Activated naive CD8-positive, alpha-beta T cell treated with anti-CD3 and anti-CD28 coated beads, Interleukin-2, amount 10 ng/mL, durations not matched to agents 7 days and 5 days (primary cell): ENCODE measurements at regions not wholly inside any gene's neighbourhood (a gene's known extent, or its start where the extent isn't known, plus 50 kb on each side); places are given as distances from the start of the nearest gene placed in this dataset.

Source experiments
- ATAC-seq: fragments of 150-1000 bp; cut with Tn5 transposase; one replicate; pipeline ENCODE4 v1.10.0; 2021; ENCODE audit warnings: low read depth, moderate library complexity
- POLR2A ChIA-PET: fragments of 350-600 bp; sonication (Branson Sonifier 250); formaldehyde crosslinking; loops from one replicate; lab custom pipeline; 2021; ENCODE audit warnings: antibody characterized with exemption; lab: Charles Lee
- DNase-seq: peaks from one replicate; pipeline ENCODE4 v3.0.0; 2021
- H3K27ac Mint-ChIP-seq: one replicate; pipeline ENCODE4 v1.8.0; 2022; ENCODE audit warnings: mild to moderate bottlenecking, mixed read lengths
- H3K27me3 Mint-ChIP-seq: one replicate; pipeline ENCODE4 v1.8.0; 2022; ENCODE audit warnings: mild to moderate bottlenecking, moderate library complexity, mixed read lengths
- H3K36me3 Mint-ChIP-seq: one replicate; pipeline ENCODE4 v1.8.0; 2021; ENCODE audit warnings: mild to moderate bottlenecking, mixed read lengths
- H3K4me1 Mint-ChIP-seq: one replicate; pipeline ENCODE4 v1.8.0; 2021; ENCODE audit warnings: mixed read lengths
- H3K4me3 Mint-ChIP-seq: one replicate; pipeline ENCODE4 v1.8.0; 2022; ENCODE audit warnings: mild to moderate bottlenecking, moderate library complexity, mixed read lengths
- H3K9me3 Mint-ChIP-seq: one replicate; pipeline ENCODE4 v1.8.0; 2021; ENCODE audit warnings: mixed read lengths

GRCh38 chr1:115183158-115183557, 93.9 kb upstream of the TSPAN2 start:
- Mint-ChIP-seq H3K9me3 (no peaks in the 10 kb centered on the region), H3K4me1 (peaks cover 4% of the 10 kb centered on the region), H3K27me3 (no peaks in the 10 kb centered on the region), H3K36me3 (no peaks in the 10 kb centered on the region), H3K27ac (no peak overlapping the region), H3K4me3 (no peak overlapping the region)
- ATAC-seq (no peak), DNase-seq (no peak)
- POLR2A ChIA-PET, result no interaction called here

- no peak for ATAC-seq
- POLR2A ChIA-PET, result no interaction called here
- H3K4me3 Mint-ChIP-seq, result no peak overlapping the region
- H3K36me3 Mint-ChIP-seq, result no peaks in the 10 kb centered on the region
- H3K27ac Mint-ChIP-seq, result no peak overlapping the region
- no peak for DNase-seq
- no peaks in the 10 kb centered on the region for H3K27me3 Mint-ChIP-seq
- H3K9me3 Mint-ChIP-seq, result no peaks in the 10 kb centered on the region
- H3K4me1 Mint-ChIP-seq, result peaks cover 4% of the 10 kb centered on the region
Observed at GRCh38 chr1:115182012-115182715, 92.9 kb upstream of the TSPAN2 start.

GRCh38 chr1:115181231-115181630, 91.9 kb upstream of the TSPAN2 start:
- ATAC-seq (no peak), DNase-seq (no peak)
- POLR2A ChIA-PET, result no interaction called here
- Mint-ChIP-seq H3K9me3 (no peaks in the 10 kb centered on the region), H3K4me3 (no peak overlapping the region), H3K36me3 (no peaks in the 10 kb centered on the region), H3K27ac (no peak overlapping the region), H3K27me3 (no peaks in the 10 kb centered on the region), H3K4me1 (peaks cover 4% of the 10 kb centered on the region)

GRCh38 chr1:115179397-115180079, 90.2 kb upstream of the TSPAN2 start:
- H3K4me1 Mint-ChIP-seq, result no peaks in the 10 kb centered on the region
- POLR2A ChIA-PET, result no interaction called here
- DNase-seq, result no peak
- H3K36me3 Mint-ChIP-seq, result no peaks in the 10 kb centered on the region
- H3K4me3 Mint-ChIP-seq, result no peak overlapping the region
- H3K27me3 Mint-ChIP-seq, result no peaks in the 10 kb centered on the region
- H3K9me3 Mint-ChIP-seq, result no peaks in the 10 kb centered on the region
- H3K27ac Mint-ChIP-seq, result no peak overlapping the region
- no peak for ATAC-seq

- DNase-seq (no peak), ATAC-seq (no peak)
- Mint-ChIP-seq H3K36me3 (no peaks in the 10 kb centered on the region), H3K4me1 (no peaks in the 10 kb centered on the region), H3K4me3 (no peak overlapping the region), H3K27me3 (peaks cover 5% of the 10 kb centered on the region), H3K9me3 (no peaks in the 10 kb centered on the region), H3K27ac (no peak overlapping the region)
- POLR2A ChIA-PET, result no interaction called here
Observed at GRCh38 chr1:115176189-115176588, 86.9 kb upstream of the TSPAN2 start.

- H3K9me3 Mint-ChIP-seq, result no peaks in the 10 kb centered on the region
- POLR2A ChIA-PET, result no interaction called here
- ATAC-seq (no peak), DNase-seq (no peak)
- H3K27me3 Mint-ChIP-seq, result peaks cover 9% of the 10 kb centered on the region
- no peak overlapping the region for H3K4me3 Mint-ChIP-seq
- no peak overlapping the region for H3K27ac Mint-ChIP-seq
- no peaks in the 10 kb centered on the region for H3K4me1 Mint-ChIP-seq
- no peaks in the 10 kb centered on the region for H3K36me3 Mint-ChIP-seq
Observed at GRCh38 chr1:115175596-115175995, 86.3 kb upstream of the TSPAN2 start.

- no peak overlapping the region for H3K27ac Mint-ChIP-seq
- POLR2A ChIA-PET, result no interaction called here
- peaks cover 15% of the 10 kb centered on the region for H3K27me3 Mint-ChIP-seq
- no peaks in the 10 kb centered on the region for H3K9me3 Mint-ChIP-seq
- DNase-seq (no peak), ATAC-seq (no peak)
- no peaks in the 10 kb centered on the region for H3K36me3 Mint-ChIP-seq
- no peaks in the 10 kb centered on the region for H3K4me1 Mint-ChIP-seq
- H3K4me3 Mint-ChIP-seq, result no peak overlapping the region
Observed at GRCh38 chr1:115173151-115173550, 83.8 kb upstream of the TSPAN2 start.

- Mint-ChIP-seq H3K9me3 (no peaks in the 10 kb centered on the region), H3K36me3 (no peaks in the 10 kb centered on the region), H3K27ac (no peak overlapping the region), H3K4me3 (no peak overlapping the region), H3K27me3 (peaks cover 15% of the 10 kb centered on the region), H3K4me1 (no peaks in the 10 kb centered on the region)
- ATAC-seq (no peak), DNase-seq (no peak)
- POLR2A ChIA-PET, result no interaction called here
Observed at GRCh38 chr1:115172270-115172669, 83.0 kb upstream of the TSPAN2 start.

GRCh38 chr1:115170961-115171392, 81.7 kb upstream of the TSPAN2 start:
- no peak for DNase-seq
- H3K4me1 Mint-ChIP-seq, result peaks cover 1% of the 10 kb centered on the region
- ATAC-seq, result no peak
- H3K9me3 Mint-ChIP-seq, result no peaks in the 10 kb centered on the region
- no peak overlapping the region for H3K4me3 Mint-ChIP-seq
- POLR2A ChIA-PET, result no interaction called here
- H3K27ac Mint-ChIP-seq, result no peak overlapping the region
- H3K27me3 Mint-ChIP-seq, result peaks cover 17% of the 10 kb centered on the region
- H3K36me3 Mint-ChIP-seq, result peaks cover 1% of the 10 kb centered on the region

- Mint-ChIP-seq H3K36me3 (peaks cover 1% of the 10 kb centered on the region), H3K4me3 (no peak overlapping the region), H3K27me3 (peaks cover 17% of the 10 kb centered on the region), H3K4me1 (peaks cover 1% of the 10 kb centered on the region), H3K9me3 (no peaks in the 10 kb centered on the region), H3K27ac (no peak overlapping the region)
- DNase-seq, result no peak
- POLR2A ChIA-PET, result no interaction called here
- no peak for ATAC-seq
Observed at GRCh38 chr1:115170377-115170776, 81.1 kb upstream of the TSPAN2 start.

GRCh38 chr1:115168026-115168425, 78.7 kb upstream of the TSPAN2 start:
- DNase-seq, result no peak
- POLR2A ChIA-PET, result no interaction called here
- Mint-ChIP-seq H3K9me3 (no peaks in the 10 kb centered on the region), H3K4me1 (peaks cover 1% of the 10 kb centered on the region), H3K36me3 (peaks cover 1% of the 10 kb centered on the region), H3K4me3 (no peak overlapping the region), H3K27ac (no peak overlapping the region), H3K27me3 (peaks cover 17% of the 10 kb centered on the region)
- ATAC-seq, result no peak

- Mint-ChIP-seq H3K27ac (no peak overlapping the region), H3K4me1 (peaks cover 1% of the 10 kb centered on the region), H3K9me3 (no peaks in the 10 kb centered on the region), H3K27me3 (peaks cover 17% of the 10 kb centered on the region), H3K4me3 (no peak overlapping the region), H3K36me3 (peaks cover 1% of the 10 kb centered on the region)
- POLR2A ChIA-PET, result no interaction called here
- no peak for DNase-seq
- ATAC-seq, result no peak
Observed at GRCh38 chr1:115166531-115167091, 77.3 kb upstream of the TSPAN2 start.

- H3K4me1 Mint-ChIP-seq, result peaks cover 1% of the 10 kb centered on the region
- no peak overlapping the region for H3K4me3 Mint-ChIP-seq
- ATAC-seq (no peak), DNase-seq (no peak)
- H3K36me3 Mint-ChIP-seq, result peaks cover 1% of the 10 kb centered on the region
- H3K27ac Mint-ChIP-seq, result no peak overlapping the region
- POLR2A ChIA-PET, result no interaction called here
- peaks cover 14% of the 10 kb centered on the region for H3K27me3 Mint-ChIP-seq
- H3K9me3 Mint-ChIP-seq, result no peaks in the 10 kb centered on the region
Observed at GRCh38 chr1:115165776-115166175, 76.5 kb upstream of the TSPAN2 start.
